WTC11 (cell line): ENCODE measurements at regions not wholly inside any gene's neighbourhood (a gene's known extent, or its start where the extent isn't known, plus 50 kb on each side); places are given as distances from the start of the nearest gene placed in this dataset.

Experiments
- ATAC-seq: fragments of 200-7000 bp; cut with Tn5 transposase; 2 replicates; pipeline ENCODE4 v1.10.0; 2021; ENCODE audit warnings: mild to moderate bottlenecking, moderate library complexity
- CTCF ChIA-PET: fragments of 300-600 bp; sonication (Branson Sonifier 250); formaldehyde crosslinking; loops from one replicate; lab custom pipeline; 2021; ENCODE audit warnings: antibody characterized with exemption; lab: Charles Lee
- POLR2A ChIA-PET: fragments of 350-600 bp; sonication (Branson Sonifier 250); formaldehyde crosslinking; loops from one replicate; lab custom pipeline; 2021; ENCODE audit warnings: antibody characterized with exemption; lab: Charles Lee
- DNase-seq: peaks from one replicate; pipeline ENCODE4 v3.0.0; 2021; ENCODE audit warnings: low spot score
- H3K27ac Mint-ChIP-seq: 2 replicates; pipeline ENCODE4 v1.8.0; 2021; ENCODE audit warnings: mixed read lengths
- H3K27me3 Mint-ChIP-seq: 2 replicates; pipeline ENCODE4 v1.8.0; 2021; ENCODE audit warnings: low read depth, mild to moderate bottlenecking, moderate library complexity, mixed read lengths
- H3K36me3 Mint-ChIP-seq: 2 replicates; pipeline ENCODE4 v1.8.0; 2021; ENCODE audit warnings: mixed read lengths
- H3K4me1 Mint-ChIP-seq: 2 replicates; pipeline ENCODE4 v1.8.0; 2022; ENCODE audit warnings: mixed read lengths
- H3K4me3 Mint-ChIP-seq: 2 replicates; pipeline ENCODE4 v1.8.0; 2021; ENCODE audit warnings: mild to moderate bottlenecking, moderate library complexity, mixed read lengths
- H3K9me3 Mint-ChIP-seq: 2 replicates; pipeline ENCODE4 v1.8.0; 2021; ENCODE audit warnings: mixed read lengths
- CREM ChIP-seq: sonication (generic); formaldehyde crosslinking; IDR thresholded peaks from 2 replicates; pipeline ENCODE4 v1.8.1; 2022; ENCODE audit warnings: mild to moderate bottlenecking, missing genetic modification reagents, moderate library complexity
- ELF4 ChIP-seq: sonication (generic); formaldehyde crosslinking; IDR thresholded peaks from 2 replicates; pipeline ENCODE4 v1.8.1; 2022; ENCODE audit warnings: low read depth, mild to moderate bottlenecking, moderate library complexity, missing genetic modification reagents
- EMX1 ChIP-seq: fragments of 250-450 bp; sonication (Bioruptor Pico); IDR thresholded peaks from 2 replicates; pipeline ENCODE4 v1.8.0; 2021; ENCODE audit warnings: mild to moderate bottlenecking
- IRF2 ChIP-seq: sonication (generic); formaldehyde crosslinking; IDR thresholded peaks from 2 replicates; pipeline ENCODE4 v1.8.0; 2022; ENCODE audit warnings: low read depth, missing genetic modification reagents, borderline replicate concordance
- NR2C2 ChIP-seq: sonication (generic); formaldehyde crosslinking; IDR thresholded peaks from 2 replicates; pipeline ENCODE4 v1.8.0; 2022; ENCODE audit warnings: mild to moderate bottlenecking, missing genetic modification reagents
- SMAD4 ChIP-seq: sonication (generic); formaldehyde crosslinking; IDR thresholded peaks from 2 replicates; pipeline ENCODE4 v1.8.0; 2022; ENCODE audit warnings: mild to moderate bottlenecking, missing genetic modification reagents
- TCF7 ChIP-seq: sonication (generic); formaldehyde crosslinking; IDR thresholded peaks from 2 replicates; pipeline ENCODE4 v1.8.0; 2022; ENCODE audit warnings: mild to moderate bottlenecking, low read depth, missing genetic modification reagents, moderate library complexity
- TP53 ChIP-seq: sonication (generic); formaldehyde crosslinking; IDR thresholded peaks from 2 replicates; pipeline ENCODE4 v1.8.1; 2023; ENCODE audit warnings: mild to moderate bottlenecking, missing genetic modification reagents
- ZNF138 ChIP-seq: sonication (generic); formaldehyde crosslinking; conservative IDR thresholded peaks from 2 replicates; pipeline ENCODE4 v1.8.1; 2022; ENCODE audit warnings: mild to moderate bottlenecking, moderate library complexity, missing genetic modification reagents
- ZNF219 ChIP-seq: sonication (generic); formaldehyde crosslinking; IDR thresholded peaks from 2 replicates; pipeline ENCODE4 v1.8.0; 2023; ENCODE audit warnings: missing genetic modification reagents, mild to moderate bottlenecking, borderline replicate concordance
- TF ChIP-seq, protein P1 (sequence below): sonication (generic); formaldehyde crosslinking; IDR thresholded peaks from 2 replicates; pipeline ENCODE4 v1.8.1; 2023; ENCODE audit warnings: mild to moderate bottlenecking, missing genetic modification reagents
- TF ChIP-seq, protein P2 (sequence below): sonication (generic); formaldehyde crosslinking; IDR thresholded peaks from 2 replicates; pipeline ENCODE4 v1.8.0; 2022; ENCODE audit warnings: mild to moderate bottlenecking, missing genetic modification reagents
- TF ChIP-seq, protein P3 (sequence below): sonication (generic); formaldehyde crosslinking; IDR thresholded peaks from 2 replicates; pipeline ENCODE4 v1.8.0; 2023; ENCODE audit warnings: mild to moderate bottlenecking, missing genetic modification reagents
- TF ChIP-seq, protein P4 (sequence below): fragments of 250-450 bp; sonication (Bioruptor Pico); conservative IDR thresholded peaks from 2 replicates; pipeline ENCODE4 v1.9.0; 2021; ENCODE audit warnings: mild to moderate bottlenecking

DNA sequence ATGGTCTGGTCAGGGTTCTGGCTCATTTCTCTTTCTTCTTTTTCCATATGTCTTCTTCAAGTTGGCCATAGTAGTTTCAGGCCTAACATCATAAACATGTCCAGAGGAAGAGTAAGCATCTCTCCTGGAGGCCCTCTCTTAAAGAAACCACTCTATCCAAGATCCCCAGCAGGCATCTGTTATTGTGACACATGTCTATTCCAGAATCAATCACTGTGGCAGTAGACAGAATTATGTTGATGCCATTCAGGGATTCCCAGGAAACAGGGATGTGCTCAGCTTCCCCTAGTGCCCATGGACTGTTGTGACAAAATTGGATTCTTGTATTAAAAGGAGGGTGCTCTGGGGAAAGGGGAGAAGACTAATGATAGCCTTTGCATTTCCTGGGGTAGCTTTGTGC, 224.0 kb downstream of the HNRNPD start (continued):
- TF ChIP-seq, protein P1, sequence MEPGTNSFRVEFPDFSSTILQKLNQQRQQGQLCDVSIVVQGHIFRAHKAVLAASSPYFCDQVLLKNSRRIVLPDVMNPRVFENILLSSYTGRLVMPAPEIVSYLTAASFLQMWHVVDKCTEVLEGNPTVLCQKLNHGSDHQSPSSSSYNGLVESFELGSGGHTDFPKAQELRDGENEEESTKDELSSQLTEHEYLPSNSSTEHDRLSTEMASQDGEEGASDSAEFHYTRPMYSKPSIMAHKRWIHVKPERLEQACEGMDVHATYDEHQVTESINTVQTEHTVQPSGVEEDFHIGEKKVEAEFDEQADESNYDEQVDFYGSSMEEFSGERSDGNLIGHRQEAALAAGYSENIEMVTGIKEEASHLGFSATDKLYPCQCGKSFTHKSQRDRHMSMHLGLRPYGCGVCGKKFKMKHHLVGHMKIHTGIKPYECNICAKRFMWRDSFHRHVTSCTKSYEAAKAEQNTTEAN: no peak
- TF ChIP-seq EMX1 (CRISPR knock-in tag): no peak
- TF ChIP-seq CREM (CRISPR knock-in tag): no peak
- no peak for TF ChIP-seq ELF4 (CRISPR knock-in tag)
- no peak for TF ChIP-seq ZNF219 (CRISPR knock-in tag)
- TF ChIP-seq TCF7 (CRISPR knock-in tag): no peak
- no peak for TF ChIP-seq SMAD4 (CRISPR knock-in tag)
- TF ChIP-seq, protein P2, sequence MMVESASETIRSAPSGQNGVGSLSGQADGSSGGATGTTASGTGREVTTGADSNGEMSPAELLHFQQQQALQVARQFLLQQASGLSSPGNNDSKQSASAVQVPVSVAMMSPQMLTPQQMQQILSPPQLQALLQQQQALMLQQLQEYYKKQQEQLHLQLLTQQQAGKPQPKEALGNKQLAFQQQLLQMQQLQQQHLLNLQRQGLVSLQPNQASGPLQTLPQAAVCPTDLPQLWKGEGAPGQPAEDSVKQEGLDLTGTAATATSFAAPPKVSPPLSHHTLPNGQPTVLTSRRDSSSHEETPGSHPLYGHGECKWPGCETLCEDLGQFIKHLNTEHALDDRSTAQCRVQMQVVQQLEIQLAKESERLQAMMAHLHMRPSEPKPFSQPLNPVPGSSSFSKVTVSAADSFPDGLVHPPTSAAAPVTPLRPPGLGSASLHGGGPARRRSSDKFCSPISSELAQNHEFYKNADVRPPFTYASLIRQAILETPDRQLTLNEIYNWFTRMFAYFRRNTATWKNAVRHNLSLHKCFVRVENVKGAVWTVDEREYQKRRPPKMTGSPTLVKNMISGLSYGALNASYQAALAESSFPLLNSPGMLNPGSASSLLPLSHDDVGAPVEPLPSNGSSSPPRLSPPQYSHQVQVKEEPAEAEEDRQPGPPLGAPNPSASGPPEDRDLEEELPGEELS (CRISPR knock-in tag): no peak
- TF ChIP-seq, protein P3, sequence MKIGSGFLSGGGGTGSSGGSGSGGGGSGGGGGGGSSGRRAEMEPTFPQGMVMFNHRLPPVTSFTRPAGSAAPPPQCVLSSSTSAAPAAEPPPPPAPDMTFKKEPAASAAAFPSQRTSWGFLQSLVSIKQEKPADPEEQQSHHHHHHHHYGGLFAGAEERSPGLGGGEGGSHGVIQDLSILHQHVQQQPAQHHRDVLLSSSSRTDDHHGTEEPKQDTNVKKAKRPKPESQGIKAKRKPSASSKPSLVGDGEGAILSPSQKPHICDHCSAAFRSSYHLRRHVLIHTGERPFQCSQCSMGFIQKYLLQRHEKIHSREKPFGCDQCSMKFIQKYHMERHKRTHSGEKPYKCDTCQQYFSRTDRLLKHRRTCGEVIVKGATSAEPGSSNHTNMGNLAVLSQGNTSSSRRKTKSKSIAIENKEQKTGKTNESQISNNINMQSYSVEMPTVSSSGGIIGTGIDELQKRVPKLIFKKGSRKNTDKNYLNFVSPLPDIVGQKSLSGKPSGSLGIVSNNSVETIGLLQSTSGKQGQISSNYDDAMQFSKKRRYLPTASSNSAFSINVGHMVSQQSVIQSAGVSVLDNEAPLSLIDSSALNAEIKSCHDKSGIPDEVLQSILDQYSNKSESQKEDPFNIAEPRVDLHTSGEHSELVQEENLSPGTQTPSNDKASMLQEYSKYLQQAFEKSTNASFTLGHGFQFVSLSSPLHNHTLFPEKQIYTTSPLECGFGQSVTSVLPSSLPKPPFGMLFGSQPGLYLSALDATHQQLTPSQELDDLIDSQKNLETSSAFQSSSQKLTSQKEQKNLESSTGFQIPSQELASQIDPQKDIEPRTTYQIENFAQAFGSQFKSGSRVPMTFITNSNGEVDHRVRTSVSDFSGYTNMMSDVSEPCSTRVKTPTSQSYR (CRISPR knock-in tag): no peak
- no peak for TF ChIP-seq IRF2
- TF ChIP-seq, all 79 proteins: peak for 0

DNA sequence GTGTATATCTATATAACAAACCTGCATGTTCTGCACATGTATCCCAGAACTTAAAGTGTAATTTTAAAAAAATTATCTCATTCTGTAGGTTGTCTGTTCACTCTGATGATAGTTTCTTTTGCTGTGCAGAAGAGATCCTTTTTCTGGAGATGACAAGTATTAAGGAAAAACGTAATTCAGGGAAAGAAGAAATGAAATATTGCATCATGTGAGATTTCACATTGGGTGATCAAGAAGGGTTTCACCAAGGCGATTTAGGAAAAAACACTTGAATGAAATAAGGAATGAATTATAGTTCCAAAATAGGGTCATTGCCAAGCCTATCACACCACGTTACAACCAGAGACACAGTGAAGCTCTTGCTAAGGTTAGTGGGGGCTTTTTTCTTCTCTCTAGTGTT, 227.9 kb downstream of the HNRNPD start:
- Mint-ChIP-seq H3K27me3 (peaks cover 20% of the 10 kb centered on the region), H3K9me3 (no peaks in the 10 kb centered on the region), H3K4me1 (0 out of 2 replicates have a peak, but pooled peaks cover 3% of the 10 kb centered on the region), H3K36me3 (no peaks in the 10 kb centered on the region), H3K4me3 (no peak overlapping the region)
- ChIA-PET CTCF (interaction anchor here (0.6 kb wide), 1 partner anchor 751 kb away, joined by 4 read pairs; no protein-coding TSS in a partner anchor), POLR2A (no interaction called here)
- ATAC-seq: no peak
- TF ChIP-seq ZNF138 (no peak), TP53 (CRISPR knock-in tag) (no peak), NR2C2 (CRISPR knock-in tag) (no peak), IRF2 (no peak)
- TF ChIP-seq, protein P4, sequence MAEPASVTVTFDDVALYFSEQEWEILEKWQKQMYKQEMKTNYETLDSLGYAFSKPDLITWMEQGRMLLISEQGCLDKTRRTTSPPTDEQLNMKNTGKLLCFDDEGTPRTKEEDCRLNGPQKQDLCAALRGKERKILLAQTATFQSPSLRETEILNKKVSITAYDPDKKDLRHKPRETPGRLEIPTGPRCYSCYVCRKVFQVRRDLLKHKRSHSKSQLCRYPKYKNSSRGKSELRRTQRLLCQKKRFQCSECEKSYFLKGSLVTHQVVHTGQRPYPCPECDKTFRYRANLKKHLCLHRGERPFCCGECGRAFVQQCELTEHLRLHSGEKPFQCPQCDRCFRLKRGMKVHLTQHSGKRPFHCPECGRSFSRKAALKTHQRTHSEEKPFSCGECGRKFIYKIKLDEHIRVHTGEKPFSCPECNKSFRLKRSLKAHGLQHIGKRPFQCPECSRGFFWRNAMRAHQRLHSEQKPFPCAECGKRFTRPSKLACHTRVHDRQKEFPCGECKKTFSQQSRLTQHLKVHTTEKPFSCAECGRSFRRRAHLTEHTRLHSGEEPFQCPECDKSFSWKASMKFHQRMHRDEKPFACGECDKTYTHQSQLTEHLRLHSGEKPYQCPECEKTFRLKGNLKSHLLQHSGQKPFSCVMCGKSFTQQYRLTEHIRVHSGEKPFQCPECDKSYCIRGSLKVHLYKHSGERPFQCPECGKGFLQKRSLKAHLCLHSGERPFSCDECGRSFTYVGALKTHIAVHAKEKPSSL (CRISPR knock-in tag): no peak
- TF ChIP-seq, protein P2 (CRISPR knock-in tag): no peak
- TF ChIP-seq, all 79 proteins: peak for 0
- no peak for DNase-seq
- H3K27ac Mint-ChIP-seq: no peak overlapping the region
